Inferior parietal cortex (tissue), 1 donor: ENCODE measurements at regions not wholly inside any gene's neighbourhood (a gene's known extent, or its start where the extent isn't known, plus 50 kb on each side); places are given as distances from the start of the nearest gene placed in this dataset.

Experiments used
- DNase-seq: peaks from one replicate; pipeline ENCODE4 v3.0.0-alpha.2; 2016; ENCODE audit errors: extremely low spot score

GRCh38 chr15:85307687-85308045 lies 72.7 kb upstream of the AKAP13 start:
- no peak for DNase-seq

- DNase-seq = no peak
Measured at GRCh38 chr15:85311647-85312046, 68.8 kb upstream of the AKAP13 start.

- no peak for DNase-seq
Measured at GRCh38 chr15:85312486-85312885, 67.9 kb upstream of the AKAP13 start.

- DNase-seq = no peak
Measured at GRCh38 chr15:85312929-85313331, 67.5 kb upstream of the AKAP13 start.

- DNase-seq = no peak
Measured at GRCh38 chr15:85313339-85313738, 67.1 kb upstream of the AKAP13 start.

GRCh38 chr15:85314146-85314545 lies 66.3 kb upstream of the AKAP13 start:
- no peak for DNase-seq

- no peak for DNase-seq
Measured at GRCh38 chr15:85314633-85315032, 65.8 kb upstream of the AKAP13 start.

GRCh38 chr15:85316244-85316934 lies 64.0 kb upstream of the AKAP13 start:
- no peak for DNase-seq

GRCh38 chr15:85318048-85318731 lies 62.2 kb upstream of the AKAP13 start:
- DNase-seq = no peak

- DNase-seq = no peak
Measured at GRCh38 chr15:85318732-85319076, 61.7 kb upstream of the AKAP13 start.

GRCh38 chr15:85324202-85324601 lies 56.2 kb upstream of the AKAP13 start:
- no peak for DNase-seq

GRCh38 chr15:85325834-85326233 lies 54.6 kb upstream of the AKAP13 start:
- DNase-seq = no peak

GRCh38 chr15:85326291-85326690 lies 54.1 kb upstream of the AKAP13 start:
- no peak for DNase-seq

GRCh38 chr15:85327820-85328219 lies 52.6 kb upstream of the AKAP13 start:
- DNase-seq = no peak

GRCh38 chr15:85329561-85330422 lies 50.6 kb upstream of the AKAP13 start:
- no peak for DNase-seq
